Kidney (tissue), 13 donors: ENCODE measurements at regions not wholly inside any gene's neighbourhood (a gene's known extent, or its start where the extent isn't known, plus 50 kb on each side); places are given as distances from the start of the nearest gene placed in this dataset.
"Not testable (repeated sequence)": the region's sequence is repeated elsewhere in the genome, so short reads cannot be mapped to it uniquely, and the experiment has no call there.

ENCODE experiments used
- DNase-seq, 5 donors: peaks; one replicate each; pipeline ENCODE4 v3.0.0-alpha.2; 2013 to 2020
- FAIRE-seq: peaks from 2 replicates; lab custom pipeline; 2012; peaks lifted over from hg19 to GRCh38; lab: Jason Lieb, UNC
- H3K27ac ChIP-seq, 2 donors: one replicate each; pipeline ENCODE4 v1.7.0; 2013; ENCODE audit warnings: low read depth in 2 of 2, low read length in 2 of 2, inconsistent platforms in 1 of 2
- H3K27me3 ChIP-seq: one replicate; pipeline ENCODE4 v1.7.1; 2013; ENCODE audit warnings: low read length, inconsistent platforms; ENCODE audit not compliant: control insufficient read depth, insufficient read depth
- H3K36me3 ChIP-seq, 3 donors: one replicate each; pipeline versions ENCODE4 v1.7.0 to v1.7.1; 2013; ENCODE audit warnings: low read length in 3 of 3, control low read depth in 1 of 3, inconsistent platforms in 1 of 3; ENCODE audit not compliant: insufficient read depth in 3 of 3, control insufficient read depth in 2 of 3
- H3K4me1 ChIP-seq, 3 donors: one replicate each; pipeline versions ENCODE4 v1.7.0 to v1.7.1; 2013; ENCODE audit warnings: low read length in 3 of 3, inconsistent platforms in 1 of 3, low read depth in 1 of 3; ENCODE audit not compliant: control insufficient read depth in 2 of 3, insufficient read depth in 2 of 3
- H3K4me3 ChIP-seq, 3 donors: one replicate each; pipeline versions ENCODE4 v1.7.0 to v1.8.1; 2013; ENCODE audit warnings: low read length in 3 of 3, control low read depth in 1 of 3, inconsistent platforms in 1 of 3
- H3K9ac ChIP-seq, 3 donors: one replicate each; pipeline versions ENCODE4 v1.7.0 to v1.7.1; 2013; ENCODE audit warnings: low read length in 3 of 3, control low read depth in 1 of 3, inconsistent platforms in 1 of 3
- H3K9me3 ChIP-seq, 3 donors: one replicate each; pipeline versions ENCODE4 v1.7.0 to v1.7.1; 2013; ENCODE audit warnings: low read length in 3 of 3, control low read depth in 1 of 3, inconsistent platforms in 1 of 3; ENCODE audit not compliant: control insufficient read depth in 2 of 3, insufficient read depth in 1 of 3
- intact Hi-C: fragments of 100-400 bp; cut with DNase I; formaldehyde crosslinking; loops from one replicate; pipeline ENCODE4 v1.11.1; 2022
- TF ChIP-seq, protein P1 (sequence below): IDR thresholded peaks from 3 replicates; pipeline ENCODE4 v1.5.1; 2012; ENCODE audit warnings: mild to moderate bottlenecking, moderate library complexity, borderline replicate concordance; ENCODE audit not compliant: insufficient read depth; ENCODE audit errors: extremely low read depth
- donor health status: control.
- donor health status: control.
- donor health status: control.
- donor health status: control.
- donor health status: control.
- donor health status: DM: yes; HTN: yes; CAD: no.
- donor health status: Normal renal cell carcinoma (clear cell type).

GRCh38 chr3:22843854-22844253 is 359.3 kb upstream of the UBE2E2 start:
- Histone ChIP-seq H3K36me3 (no peaks in the 10 kb centered on the region), H3K9ac (no peak overlapping the region), H3K27ac (no peak overlapping the region), H3K9me3 (no peaks in the 10 kb centered on the region), H3K27me3 (no peaks in the 10 kb centered on the region), H3K4me1 (no peaks in the 10 kb centered on the region), H3K4me3 (no peak overlapping the region)
- TF ChIP-seq, protein P1, sequence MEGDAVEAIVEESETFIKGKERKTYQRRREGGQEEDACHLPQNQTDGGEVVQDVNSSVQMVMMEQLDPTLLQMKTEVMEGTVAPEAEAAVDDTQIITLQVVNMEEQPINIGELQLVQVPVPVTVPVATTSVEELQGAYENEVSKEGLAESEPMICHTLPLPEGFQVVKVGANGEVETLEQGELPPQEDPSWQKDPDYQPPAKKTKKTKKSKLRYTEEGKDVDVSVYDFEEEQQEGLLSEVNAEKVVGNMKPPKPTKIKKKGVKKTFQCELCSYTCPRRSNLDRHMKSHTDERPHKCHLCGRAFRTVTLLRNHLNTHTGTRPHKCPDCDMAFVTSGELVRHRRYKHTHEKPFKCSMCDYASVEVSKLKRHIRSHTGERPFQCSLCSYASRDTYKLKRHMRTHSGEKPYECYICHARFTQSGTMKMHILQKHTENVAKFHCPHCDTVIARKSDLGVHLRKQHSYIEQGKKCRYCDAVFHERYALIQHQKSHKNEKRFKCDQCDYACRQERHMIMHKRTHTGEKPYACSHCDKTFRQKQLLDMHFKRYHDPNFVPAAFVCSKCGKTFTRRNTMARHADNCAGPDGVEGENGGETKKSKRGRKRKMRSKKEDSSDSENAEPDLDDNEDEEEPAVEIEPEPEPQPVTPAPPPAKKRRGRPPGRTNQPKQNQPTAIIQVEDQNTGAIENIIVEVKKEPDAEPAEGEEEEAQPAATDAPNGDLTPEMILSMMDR = no peak
- intact Hi-C loops = no loop called here
- FAIRE-seq (no peak), DNase-seq (no peak)

- DNase-seq (no peak), FAIRE-seq (no peak)
- H3K4me1 ChIP-seq = no peaks in the 10 kb centered on the region
- H3K4me3 ChIP-seq = no peak overlapping the region
- no peaks in the 10 kb centered on the region for H3K9me3 ChIP-seq
- TF ChIP-seq, protein P1 = no peak
- no peaks in the 10 kb centered on the region for H3K36me3 ChIP-seq
- no peak overlapping the region for H3K9ac ChIP-seq
- no peak overlapping the region for H3K27ac ChIP-seq
- no peaks in the 10 kb centered on the region for H3K27me3 ChIP-seq
- intact Hi-C loops = no loop called here
These were observed 356.6 kb upstream of the UBE2E2 start for GRCh38 chr3:22846566-22846965.

- H3K4me1 ChIP-seq, H3K27ac ChIP-seq, H3K9me3 ChIP-seq, FAIRE-seq, H3K4me3 ChIP-seq, H3K9ac ChIP-seq, DNase-seq, intact Hi-C loops, H3K27me3 ChIP-seq, H3K36me3 ChIP-seq: not testable (repeated sequence)
These were observed 353.5 kb upstream of the UBE2E2 start for GRCh38 chr3:22849583-22849982.

DNA sequence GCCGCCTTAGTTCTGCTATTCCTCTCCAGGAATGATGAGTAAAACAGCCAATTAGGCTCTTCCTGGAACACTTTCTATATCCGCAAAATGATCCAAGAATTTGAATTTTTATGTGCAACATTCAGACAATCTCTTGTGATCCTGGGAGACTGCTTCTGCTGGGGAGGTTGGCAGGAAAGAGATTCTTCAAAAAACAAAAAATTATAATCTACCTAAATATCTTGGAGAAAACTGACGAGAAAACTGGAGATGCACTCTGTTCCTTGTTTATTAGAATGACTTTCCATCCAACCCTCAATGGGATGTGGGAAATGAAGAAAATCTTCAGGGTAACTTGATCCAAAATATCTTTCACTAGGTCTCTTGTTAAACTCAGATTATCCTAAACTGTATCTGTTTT is 346.3 kb upstream of the UBE2E2 start:
- TF ChIP-seq, protein P1 = no peak

More for the DNA sequence above, 346.3 kb upstream of the UBE2E2 start:
- H3K9me3 ChIP-seq = no peaks in the 10 kb centered on the region
- FAIRE-seq = no peak
- DNase-seq = no peak
- no peaks in the 10 kb centered on the region for H3K27me3 ChIP-seq
- no peaks in the 10 kb centered on the region for H3K4me1 ChIP-seq
- H3K36me3 ChIP-seq = no peaks in the 10 kb centered on the region
- no peak overlapping the region for H3K4me3 ChIP-seq
- intact Hi-C loops = no loop called here
- no peak overlapping the region for H3K9ac ChIP-seq
- H3K27ac ChIP-seq = no peak overlapping the region
